ENCODE measurements at regions not wholly inside any gene's neighbourhood (a gene's known extent, or its start where the extent isn't known, plus 50 kb on each side); places are given as distances from the start of the nearest gene placed in this dataset.
"Not testable (repeated sequence)": the region's sequence is repeated elsewhere in the genome, so short reads cannot be mapped to it uniquely, and the experiment has no call there.

GRCh38 chr3:145892869-145893268, 268.1 kb downstream of the PLOD2 start:
- no peak for DNase-seq

DNA sequence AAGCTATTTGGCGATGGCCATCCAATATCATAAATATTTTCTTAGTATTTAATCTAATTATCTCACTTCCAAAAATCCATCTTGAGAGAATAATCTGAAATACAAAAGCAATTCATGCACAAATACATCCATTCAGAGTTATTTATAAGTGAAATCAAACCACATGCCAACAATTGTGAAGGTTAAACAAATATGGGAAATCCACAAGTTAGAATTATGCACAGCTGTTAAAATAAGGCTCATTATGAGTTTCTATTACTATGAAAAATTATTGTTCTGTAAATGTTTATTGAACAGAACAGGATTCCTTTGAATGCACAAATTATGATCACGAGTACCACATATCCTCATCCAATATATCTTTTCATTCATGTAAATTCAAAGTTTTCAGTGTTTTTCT, 267.7 kb downstream of the PLOD2 start:
- no peak for DNase-seq

- DNase-seq = no peak
Measured at GRCh38 chr3:145898487-145898886, 262.5 kb downstream of the PLOD2 start.

- no peak for DNase-seq
Measured at GRCh38 chr3:145899241-145899640, 261.7 kb downstream of the PLOD2 start.

- no peak for DNase-seq
Measured at GRCh38 chr3:145900056-145900829, 260.7 kb downstream of the PLOD2 start.

- DNase-seq = no peak
Measured at GRCh38 chr3:145902166-145902565, 258.8 kb downstream of the PLOD2 start.

- DNase-seq = no peak
Measured at GRCh38 chr3:145903472-145904013, 257.4 kb downstream of the PLOD2 start.

DNA sequence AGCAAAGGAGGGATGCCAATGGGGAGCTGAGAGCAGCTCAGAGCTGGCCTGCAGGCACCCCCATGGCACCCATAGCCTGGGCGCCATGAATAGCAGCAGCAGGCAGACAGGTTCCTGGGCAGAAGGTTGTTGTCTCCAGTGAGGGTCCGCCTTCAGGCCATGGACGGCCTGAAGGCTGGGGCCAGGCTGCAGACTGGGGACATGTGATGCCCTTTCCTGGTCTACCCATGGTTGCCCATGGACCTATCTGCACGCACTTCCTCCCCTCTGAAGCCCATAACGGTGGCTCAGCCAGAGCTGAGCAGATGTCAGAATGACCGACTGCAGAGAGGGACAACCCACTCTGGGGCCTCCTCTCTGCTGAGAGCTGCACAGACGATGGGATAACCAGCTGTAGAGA, 256.8 kb downstream of the PLOD2 start:
- no peak for DNase-seq

DNA sequence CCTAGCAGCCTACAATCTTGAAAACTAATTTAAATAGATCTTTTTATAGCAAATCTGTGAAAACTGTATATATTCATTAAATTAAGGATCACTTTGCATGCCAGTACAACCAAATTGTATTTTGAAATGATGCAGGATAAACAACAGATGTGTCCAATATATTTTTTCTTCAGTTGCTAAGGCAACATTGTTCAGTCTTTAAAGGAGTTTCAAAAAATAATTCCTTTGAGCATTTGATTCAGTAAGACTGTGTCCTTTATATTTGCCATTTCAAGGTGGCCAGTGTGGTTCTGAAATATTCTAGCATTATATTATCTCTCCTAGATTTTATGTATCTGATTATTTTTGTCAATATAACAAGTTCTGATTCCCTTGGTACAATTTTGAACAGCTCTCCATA, 254.7 kb downstream of the PLOD2 start:
- no peak for DNase-seq

GRCh38 chr3:145906755-145907154, 254.2 kb downstream of the PLOD2 start:
- DNase-seq = no peak

DNA sequence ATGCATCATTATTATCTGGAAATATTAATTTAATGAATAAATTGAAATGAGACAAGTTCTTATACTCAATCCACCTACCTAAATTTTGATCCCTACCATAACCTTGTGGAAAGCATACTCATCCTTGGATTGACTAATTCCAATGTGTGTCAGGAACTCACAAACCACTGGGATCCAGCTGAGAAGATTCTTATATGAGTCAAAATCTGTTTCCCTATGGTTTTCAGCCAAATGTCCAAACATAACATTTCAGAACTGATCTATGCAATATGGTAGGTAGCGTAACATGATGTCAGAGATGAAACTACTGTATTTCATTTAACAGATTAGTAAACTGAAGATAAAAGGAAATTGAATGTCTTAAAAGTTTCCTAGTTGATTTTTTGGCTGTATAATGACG, 250.0 kb downstream of the PLOD2 start:
- DNase-seq = no peak

DNA sequence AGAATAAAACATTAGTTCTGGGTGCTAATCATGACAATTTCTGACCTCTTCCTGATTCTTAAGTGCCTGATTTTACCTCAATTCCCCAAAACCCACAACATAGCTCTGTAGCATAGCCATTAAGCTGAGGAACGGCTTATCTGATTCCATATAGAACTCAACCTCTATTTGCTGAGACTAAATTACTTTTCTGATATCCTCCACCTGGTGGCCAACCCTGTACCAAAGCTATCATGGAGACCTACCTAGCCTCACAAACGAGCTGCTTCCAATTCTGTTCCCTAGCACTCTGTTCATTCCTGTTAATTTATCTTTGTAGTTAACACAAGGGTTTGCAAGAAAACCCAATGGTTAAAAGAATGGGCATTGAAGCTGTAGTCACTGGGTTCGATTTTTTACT, 245.2 kb downstream of the PLOD2 start:
- DNase-seq = no peak

DNA sequence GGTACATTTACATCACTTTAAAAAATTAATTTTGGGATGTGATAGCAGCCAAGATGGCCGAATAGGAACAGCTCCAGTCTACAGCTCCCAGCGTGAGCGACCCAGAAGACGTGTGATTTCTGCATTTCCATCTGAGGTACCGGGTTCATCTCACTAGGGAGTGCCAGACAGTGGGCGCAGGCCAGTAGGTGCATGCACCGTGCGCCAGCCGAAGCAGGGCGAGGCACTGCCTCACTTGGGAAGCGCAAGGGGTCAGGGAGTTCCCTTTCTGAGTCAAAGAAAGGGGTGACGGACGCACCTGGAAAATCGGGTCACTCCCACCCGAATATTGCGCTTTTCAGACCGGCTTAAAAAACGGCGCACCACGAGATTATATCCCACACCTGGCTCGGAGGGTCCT, 233.2 kb downstream of the PLOD2 start:
- DNase-seq = not testable (repeated sequence)

GRCh38 chr3:145936971-145937370, 224.0 kb downstream of the PLOD2 start:
- DNase-seq = no peak

GRCh38 chr3:145939431-145939830, 221.6 kb downstream of the PLOD2 start:
- DNase-seq = no peak

DNA sequence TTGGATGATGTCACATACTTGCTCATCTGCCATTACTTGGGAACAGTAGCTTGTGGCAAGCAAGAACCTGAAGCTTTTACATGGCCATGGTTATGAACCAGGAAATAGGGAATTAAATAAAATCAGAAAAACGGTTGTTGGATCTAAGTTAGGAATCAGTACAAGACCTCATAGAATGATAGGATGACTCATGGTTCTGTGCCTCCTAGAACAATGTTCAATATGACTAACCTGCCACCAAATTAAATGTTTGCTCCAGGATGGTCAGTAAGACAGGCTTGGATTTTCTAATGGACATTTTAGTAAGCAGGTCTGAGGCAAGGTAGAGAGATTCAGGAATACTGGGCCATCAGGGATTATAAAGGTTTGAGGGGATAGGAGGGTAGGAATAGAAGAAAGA, 218.9 kb downstream of the PLOD2 start:
- DNase-seq = no peak

GRCh38 chr3:145943952-145944351, 217.0 kb downstream of the PLOD2 start:
- DNase-seq = no peak

- no peak for DNase-seq
Measured at GRCh38 chr3:145951441-145951840, 209.5 kb downstream of the PLOD2 start.

GRCh38 chr3:145952536-145952935, 208.4 kb downstream of the PLOD2 start:
- no peak for DNase-seq

GRCh38 chr3:145953316-145953715, 207.7 kb downstream of the PLOD2 start:
- no peak for DNase-seq

DNA sequence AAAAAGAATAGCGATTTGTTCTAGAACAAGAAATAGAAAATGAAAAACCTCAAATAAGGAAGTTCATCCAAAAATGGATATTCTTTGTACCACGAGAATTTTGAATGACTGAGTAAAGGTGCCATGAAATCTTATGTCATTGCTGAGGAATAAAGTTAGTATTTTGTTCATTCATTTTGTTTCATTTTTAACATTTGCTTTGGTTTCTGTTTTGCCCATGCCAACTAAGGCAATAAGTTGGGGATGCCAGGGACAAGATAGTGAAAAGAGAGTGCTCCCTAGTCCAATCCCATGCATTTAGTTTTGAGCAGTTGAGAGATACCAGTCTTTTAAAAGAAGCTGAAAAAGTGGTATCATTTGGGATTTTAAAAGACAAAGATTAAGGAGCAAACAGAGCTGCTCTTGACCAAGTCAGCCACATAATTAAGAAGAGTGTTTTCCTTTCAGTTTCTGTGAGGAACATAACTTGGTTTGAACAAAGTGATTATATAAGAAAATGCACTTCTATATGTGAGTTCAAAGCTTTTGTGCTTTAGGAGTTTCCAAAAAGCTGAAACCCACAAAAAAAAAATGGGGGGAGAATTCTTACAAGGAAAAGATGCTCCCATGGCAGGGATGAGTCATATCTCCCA, 201.4 kb downstream of the PLOD2 start:
- no peak for DNase-seq

DNA sequence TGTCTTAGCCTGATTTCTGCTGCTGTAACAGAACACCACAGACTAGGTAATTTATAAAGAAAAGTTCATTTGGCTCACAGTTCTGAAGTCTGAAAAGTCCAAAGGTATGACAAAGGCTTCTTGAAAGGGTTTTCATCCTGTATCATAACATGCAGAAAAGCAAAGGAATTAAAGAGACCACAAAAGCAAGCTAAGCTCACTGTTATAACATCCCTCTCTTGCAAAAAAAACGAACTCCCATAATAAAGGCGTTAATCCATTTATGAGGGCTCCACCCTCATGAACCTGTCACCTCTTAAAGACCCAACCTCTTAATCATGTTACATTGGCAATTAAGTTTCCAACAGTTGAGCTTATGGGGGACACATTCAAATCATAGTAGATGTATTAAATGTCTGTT, 197.9 kb downstream of the PLOD2 start:
- no peak for DNase-seq

DNA sequence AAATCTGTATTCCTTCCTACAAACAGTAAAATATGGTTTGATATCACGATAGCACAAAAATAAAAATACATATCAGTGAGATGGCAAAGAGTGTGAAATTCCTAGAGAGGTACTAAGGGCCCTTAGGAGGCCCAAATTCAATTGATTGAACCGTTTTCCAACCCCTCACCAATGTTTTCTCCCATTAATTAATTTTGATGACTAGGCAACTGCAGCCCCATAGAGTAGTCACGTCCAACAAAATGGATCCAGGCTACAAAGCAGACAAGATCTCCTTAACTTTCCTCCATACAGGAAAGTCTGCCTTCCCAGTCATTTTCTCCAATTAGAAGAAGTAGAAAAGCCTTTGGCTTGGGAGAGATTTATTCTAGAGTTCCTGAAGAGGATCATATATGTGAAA, 193.9 kb downstream of the PLOD2 start:
- no peak for DNase-seq

GRCh38 chr3:145971186-145971585, 189.8 kb downstream of the PLOD2 start:
- no peak for DNase-seq

GRCh38 chr3:145972851-145973250, 188.1 kb downstream of the PLOD2 start:
- DNase-seq = no peak

Data from SW 1271 (cell line).